ENCODE measurements at regions not wholly inside any gene's neighbourhood (a gene's known extent, or its start where the extent isn't known, plus 50 kb on each side); places are given as distances from the start of the nearest gene placed in this dataset.
"Not testable (repeated sequence)": the region's sequence is repeated elsewhere in the genome, so short reads cannot be mapped to it uniquely, and the experiment has no call there.

GRCh38 chr6:28008053-28008452 lies 51.0 kb downstream of the OR2B6 start:
- DNase-seq (ENCODE audit: low spot score) = peak; percentile 17
- TF ChIP-seq, protein P1, sequence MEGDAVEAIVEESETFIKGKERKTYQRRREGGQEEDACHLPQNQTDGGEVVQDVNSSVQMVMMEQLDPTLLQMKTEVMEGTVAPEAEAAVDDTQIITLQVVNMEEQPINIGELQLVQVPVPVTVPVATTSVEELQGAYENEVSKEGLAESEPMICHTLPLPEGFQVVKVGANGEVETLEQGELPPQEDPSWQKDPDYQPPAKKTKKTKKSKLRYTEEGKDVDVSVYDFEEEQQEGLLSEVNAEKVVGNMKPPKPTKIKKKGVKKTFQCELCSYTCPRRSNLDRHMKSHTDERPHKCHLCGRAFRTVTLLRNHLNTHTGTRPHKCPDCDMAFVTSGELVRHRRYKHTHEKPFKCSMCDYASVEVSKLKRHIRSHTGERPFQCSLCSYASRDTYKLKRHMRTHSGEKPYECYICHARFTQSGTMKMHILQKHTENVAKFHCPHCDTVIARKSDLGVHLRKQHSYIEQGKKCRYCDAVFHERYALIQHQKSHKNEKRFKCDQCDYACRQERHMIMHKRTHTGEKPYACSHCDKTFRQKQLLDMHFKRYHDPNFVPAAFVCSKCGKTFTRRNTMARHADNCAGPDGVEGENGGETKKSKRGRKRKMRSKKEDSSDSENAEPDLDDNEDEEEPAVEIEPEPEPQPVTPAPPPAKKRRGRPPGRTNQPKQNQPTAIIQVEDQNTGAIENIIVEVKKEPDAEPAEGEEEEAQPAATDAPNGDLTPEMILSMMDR (IDR thresholded peaks at IDR 0.05; ENCODE audit: extremely low read depth, missing control alignments) = no peak

DNA sequence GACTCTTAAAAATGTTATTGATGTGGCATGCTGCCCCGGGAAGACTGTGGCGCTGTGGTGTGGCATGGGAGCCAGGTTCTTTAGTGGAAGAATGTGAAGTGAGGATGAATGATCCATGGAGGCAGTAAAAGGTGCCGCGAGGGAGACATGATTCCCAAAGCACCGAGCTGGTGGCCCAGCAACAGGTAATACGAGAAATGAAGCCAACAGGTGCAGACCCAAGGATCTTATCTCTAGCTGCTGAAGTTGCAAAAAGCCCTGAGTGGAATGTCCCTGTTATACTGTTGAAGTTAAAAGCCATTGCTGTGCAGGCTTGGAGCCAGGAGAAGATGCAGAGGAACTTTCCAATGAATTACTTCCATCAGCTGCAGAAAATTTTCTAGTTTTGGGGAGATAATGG lies 53.5 kb downstream of the OR2B6 start:
- TF ChIP-seq, protein P1 (IDR thresholded peaks at IDR 0.05; ENCODE audit: extremely low read depth, missing control alignments) = no peak
- no peak for DNase-seq (ENCODE audit: low spot score)

DNA sequence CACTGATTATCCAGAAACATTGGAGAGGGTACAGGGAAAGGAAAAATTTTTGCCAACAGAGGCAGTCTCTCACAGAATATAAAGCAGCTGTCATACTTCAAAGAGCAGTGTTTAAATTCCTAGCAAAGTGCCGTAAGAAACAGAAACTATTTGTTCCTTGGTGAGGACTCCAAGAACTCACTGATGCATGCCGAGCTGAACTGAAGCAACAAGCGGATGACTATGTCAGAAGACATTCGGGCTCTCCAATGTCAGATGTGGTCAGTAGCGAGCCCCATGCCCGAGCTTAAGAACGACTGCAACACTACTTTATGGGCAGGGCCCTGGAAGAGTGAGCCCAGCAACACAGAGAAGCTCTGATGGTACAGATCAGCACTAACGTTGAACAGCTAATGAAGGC lies 54.7 kb downstream of the OR2B6 start:
- TF ChIP-seq, protein P1 (IDR thresholded peaks at IDR 0.05; ENCODE audit: extremely low read depth, missing control alignments) = no peak

GRCh38 chr6:28021011-28021410 lies 59.4 kb upstream of the ZNF165 start:
- DNase-seq (ENCODE audit: low spot score) = not testable (repeated sequence)

More for the DNA sequence above, 54.7 kb downstream of the OR2B6 start:
- DNase-seq (ENCODE audit: low spot score) = no peak

DNA sequence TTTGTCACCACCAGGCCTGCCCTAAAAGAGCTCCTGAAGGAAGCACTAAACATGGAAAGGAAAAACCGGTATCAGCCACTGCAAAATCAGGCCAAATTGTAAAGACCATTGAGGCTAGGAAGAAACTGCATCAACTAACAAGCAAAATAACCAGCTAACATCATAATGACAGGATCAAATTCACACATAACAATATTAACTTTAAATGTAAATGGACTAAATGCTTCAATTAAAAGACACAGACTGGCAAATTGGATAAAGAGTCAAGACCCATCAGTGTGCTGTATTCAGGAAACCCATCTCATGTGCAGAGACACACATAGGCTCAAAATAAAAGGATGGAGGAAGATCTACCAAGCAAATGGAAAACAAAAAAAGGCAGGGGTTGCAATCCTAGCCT lies 57.7 kb upstream of the ZNF165 start:
- DNase-seq (ENCODE audit: low spot score) = not testable (repeated sequence)
